RCC 7860 (cell line): ENCODE measurements at regions not wholly inside any gene's neighbourhood (a gene's known extent, or its start where the extent isn't known, plus 50 kb on each side); places are given as distances from the start of the nearest gene placed in this dataset.

Experiments
- DNase-seq: peaks from one replicate; pipeline ENCODE4 v3.0.0-alpha.2; 2015; ENCODE audit warnings: low spot score
- FAIRE-seq: peaks from 2 replicates; lab custom pipeline; 2012; peaks lifted over from hg19 to GRCh38; lab: Jason Lieb, UNC

DNA sequence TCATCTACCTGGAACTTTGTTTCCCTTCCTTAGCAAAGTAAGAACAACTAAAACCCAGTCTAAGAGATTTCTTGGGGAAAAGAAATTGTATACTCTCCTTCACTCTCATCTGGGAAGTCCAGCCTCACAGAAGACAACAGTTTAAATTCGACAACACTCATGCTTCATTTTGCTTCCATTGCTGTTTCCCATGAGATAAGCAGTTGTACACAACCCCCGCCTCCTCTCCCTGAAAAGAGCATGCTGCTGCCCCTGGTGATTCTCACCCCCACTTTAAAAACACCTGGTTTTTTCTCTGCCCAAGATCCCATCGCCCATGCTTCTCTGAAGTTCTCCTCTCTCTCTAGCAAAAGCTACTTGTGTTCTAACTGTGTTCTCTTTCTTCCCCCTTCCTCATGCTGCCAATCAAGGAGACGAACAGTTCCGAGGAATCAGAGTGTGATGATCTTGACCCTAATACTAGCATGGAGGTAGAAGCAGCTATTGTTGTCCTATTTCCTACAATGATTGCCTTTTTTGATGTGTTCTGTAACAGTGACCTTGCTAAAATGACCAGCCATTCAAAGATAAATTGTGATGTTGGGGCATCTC is 51.1 kb upstream of the UMPS start:
- FAIRE-seq (no peak), DNase-seq (no peak)
